ENCODE measurements at regions not wholly inside any gene's neighbourhood (a gene's known extent, or its start where the extent isn't known, plus 50 kb on each side); places are given as distances from the start of the nearest gene placed in this dataset.

GRCh38 chr11:32328392-32328791 lies 106.9 kb downstream of the WT1 start:
- Histone ChIP-seq H3K4me1 (ENCODE audit: control insufficient read depth in 1 of 2, insufficient read depth in 2 of 2, low read length in 2 of 2) (peaks cover 0 to 3% of the 10 kb centered on the region in 2 experiments), H3K4me2 (ENCODE audit: low read length) (no peak overlapping the region), H3K4me3 (ENCODE audit: low read depth, low read length) (no peak overlapping the region), H4K91ac (ENCODE audit: low read depth, low read length) (no peak overlapping the region), H3K27me3 (ENCODE audit: insufficient read depth, low read length) (no peaks in the 10 kb centered on the region), H3K9ac (ENCODE audit: low read length) (no peak overlapping the region), H2AFZ (ENCODE audit: insufficient read depth, low read length, poor library complexity) (no peak overlapping the region), H3K27ac (ENCODE audit: low read depth, low read length) (no peak overlapping the region), H3K14ac (ENCODE audit: low read length) (no peak overlapping the region), H3K18ac (ENCODE audit: low read length) (no peak overlapping the region), H2BK120ac (ENCODE audit: insufficient read depth, low read length, poor library complexity) (no peak overlapping the region), H3K4ac (ENCODE audit: low read depth, low read length) (no peak overlapping the region), H2AK5ac (ENCODE audit: low read length) (no peak overlapping the region), H4K8ac (ENCODE audit: low read depth, low read length) (no peak overlapping the region), H3K79me1 (ENCODE audit: low read length) (peaks cover 2% of the 10 kb centered on the region), H3K36me3 (ENCODE audit: control insufficient read depth in 1 of 2, insufficient read depth in 2 of 2, low read length in 2 of 2) (no peaks in the 10 kb centered on the region), H2BK12ac (ENCODE audit: low read length) (no peak overlapping the region), H3K9me3 (ENCODE audit: insufficient read depth, low read depth, low read length) (no peaks in the 10 kb centered on the region), H2BK5ac (ENCODE audit: low read depth, low read length, poor library complexity) (no peak overlapping the region), H3K79me2 (ENCODE audit: control insufficient read depth, insufficient read depth, low read length, poor library complexity) (peaks cover under 1% of the 10 kb centered on the region), H3K23ac (ENCODE audit: low read length) (no peak overlapping the region), H4K12ac (ENCODE audit: low read depth, low read length) (no peak overlapping the region)
- no CpG with 5 or more reads among the region's 1 CpG for WGBS (ENCODE audit: extremely low coverage, insufficient coverage, insufficient read length)
- no peak for DNase-seq

GRCh38 chr11:32331098-32331497 lies 104.2 kb downstream of the WT1 start:
- no peak for DNase-seq
- H2AK5ac ChIP-seq (ENCODE audit: low read length): no peak overlapping the region
- H3K23ac ChIP-seq (ENCODE audit: low read length): no peak overlapping the region
- H3K9ac ChIP-seq (ENCODE audit: low read length): no peak overlapping the region
- no peaks in the 10 kb centered on the region for H3K9me3 ChIP-seq (ENCODE audit: insufficient read depth, low read depth, low read length)
- H3K14ac ChIP-seq (ENCODE audit: low read length): no peak overlapping the region
- no peak overlapping the region for H3K4me3 ChIP-seq (ENCODE audit: low read depth, low read length)
- H2BK120ac ChIP-seq (ENCODE audit: insufficient read depth, low read length, poor library complexity): no peak overlapping the region
- H4K12ac ChIP-seq (ENCODE audit: low read depth, low read length): no peak overlapping the region
- H3K36me3 ChIP-seq (ENCODE audit: control insufficient read depth in 1 of 2, insufficient read depth in 2 of 2, low read length in 2 of 2): no peaks in the 10 kb centered on the region
- H3K27ac ChIP-seq (ENCODE audit: low read depth, low read length): no peak overlapping the region
- H4K8ac ChIP-seq (ENCODE audit: low read depth, low read length): no peak overlapping the region
- H3K79me2 ChIP-seq (ENCODE audit: control insufficient read depth, insufficient read depth, low read length, poor library complexity): peaks cover 2% of the 10 kb centered on the region
- WGBS (ENCODE audit: extremely low coverage, insufficient coverage, insufficient read length): no CpG with 5 or more reads among the region's 10 CpGs
- no peak overlapping the region for H3K4ac ChIP-seq (ENCODE audit: low read depth, low read length)
- no peak overlapping the region for H2AFZ ChIP-seq (ENCODE audit: insufficient read depth, low read length, poor library complexity)
- peaks cover 8 to 9% of the 10 kb centered on the region in 2 experiments for H3K4me1 ChIP-seq (ENCODE audit: control insufficient read depth in 1 of 2, insufficient read depth in 2 of 2, low read length in 2 of 2)
- H2BK12ac ChIP-seq (ENCODE audit: low read length): no peak overlapping the region
- H3K4me2 ChIP-seq (ENCODE audit: low read length): no peak overlapping the region
- H2BK5ac ChIP-seq (ENCODE audit: low read depth, low read length, poor library complexity): no peak overlapping the region
- no peak overlapping the region for H3K18ac ChIP-seq (ENCODE audit: low read length)
- H3K79me1 ChIP-seq (ENCODE audit: low read length): peaks cover 6% of the 10 kb centered on the region
- H4K91ac ChIP-seq (ENCODE audit: low read depth, low read length): no peak overlapping the region
- H3K27me3 ChIP-seq (ENCODE audit: insufficient read depth, low read length): no peaks in the 10 kb centered on the region

GRCh38 chr11:32331792-32332191 lies 103.5 kb downstream of the WT1 start:
- DNase-seq: no peak
- Histone ChIP-seq H3K4me3 (ENCODE audit: low read depth, low read length) (no peak overlapping the region), H3K9ac (ENCODE audit: low read length) (no peak overlapping the region), H2BK12ac (ENCODE audit: low read length) (no peak overlapping the region), H3K36me3 (ENCODE audit: control insufficient read depth in 1 of 2, insufficient read depth in 2 of 2, low read length in 2 of 2) (no peaks in the 10 kb centered on the region), H3K79me1 (ENCODE audit: low read length) (peaks cover 6% of the 10 kb centered on the region), H3K27ac (ENCODE audit: low read depth, low read length) (no peak overlapping the region), H2BK120ac (ENCODE audit: insufficient read depth, low read length, poor library complexity) (no peak overlapping the region), H4K8ac (ENCODE audit: low read depth, low read length) (no peak overlapping the region), H3K18ac (ENCODE audit: low read length) (no peak overlapping the region), H4K91ac (ENCODE audit: low read depth, low read length) (no peak overlapping the region), H3K14ac (ENCODE audit: low read length) (no peak overlapping the region), H3K4me1 (ENCODE audit: control insufficient read depth in 1 of 2, insufficient read depth in 2 of 2, low read length in 2 of 2) (peaks cover 8 to 9% of the 10 kb centered on the region in 2 experiments), H3K4ac (ENCODE audit: low read depth, low read length) (no peak overlapping the region), H4K12ac (ENCODE audit: low read depth, low read length) (no peak overlapping the region), H3K27me3 (ENCODE audit: insufficient read depth, low read length) (no peaks in the 10 kb centered on the region), H3K9me3 (ENCODE audit: insufficient read depth, low read depth, low read length) (no peaks in the 10 kb centered on the region), H3K79me2 (ENCODE audit: control insufficient read depth, insufficient read depth, low read length, poor library complexity) (peaks cover 2% of the 10 kb centered on the region), H2AK5ac (ENCODE audit: low read length) (no peak overlapping the region), H3K23ac (ENCODE audit: low read length) (no peak overlapping the region), H2BK5ac (ENCODE audit: low read depth, low read length, poor library complexity) (no peak overlapping the region), H2AFZ (ENCODE audit: insufficient read depth, low read length, poor library complexity) (no peak overlapping the region), H3K4me2 (ENCODE audit: low read length) (no peak overlapping the region)
- no CpG with 5 or more reads among the region's 1 CpG for WGBS (ENCODE audit: extremely low coverage, insufficient coverage, insufficient read length)

GRCh38 chr11:32332990-32333319 lies 102.4 kb downstream of the WT1 start:
- H3K27me3 ChIP-seq (ENCODE audit: insufficient read depth, low read length): no peaks in the 10 kb centered on the region
- no peak overlapping the region for H3K4ac ChIP-seq (ENCODE audit: low read depth, low read length)
- no peak overlapping the region for H2BK5ac ChIP-seq (ENCODE audit: low read depth, low read length, poor library complexity)
- H3K18ac ChIP-seq (ENCODE audit: low read length): no peak overlapping the region
- H4K8ac ChIP-seq (ENCODE audit: low read depth, low read length): no peak overlapping the region
- H3K4me1 ChIP-seq (ENCODE audit: control insufficient read depth in 1 of 2, insufficient read depth in 2 of 2, low read length in 2 of 2): peaks cover 8 to 9% of the 10 kb centered on the region in 2 experiments
- no peak overlapping the region for H2AK5ac ChIP-seq (ENCODE audit: low read length)
- H3K4me2 ChIP-seq (ENCODE audit: low read length): peak overlapping the region; percentile 74
- H3K9ac ChIP-seq (ENCODE audit: low read length): no peak overlapping the region
- no peaks in the 10 kb centered on the region for H3K9me3 ChIP-seq (ENCODE audit: insufficient read depth, low read depth, low read length)
- H3K79me2 ChIP-seq (ENCODE audit: control insufficient read depth, insufficient read depth, low read length, poor library complexity): peaks cover 2% of the 10 kb centered on the region
- H3K79me1 ChIP-seq (ENCODE audit: low read length): peaks cover 6% of the 10 kb centered on the region
- WGBS (ENCODE audit: extremely low coverage, insufficient coverage, insufficient read length): 100% methylated on average over 1 of the region's 14 CpGs
- H3K27ac ChIP-seq (ENCODE audit: low read depth, low read length): no peak overlapping the region
- no peak for DNase-seq
- no peak overlapping the region for H2AFZ ChIP-seq (ENCODE audit: insufficient read depth, low read length, poor library complexity)
- H4K91ac ChIP-seq (ENCODE audit: low read depth, low read length): no peak overlapping the region
- no peak overlapping the region for H3K14ac ChIP-seq (ENCODE audit: low read length)
- H3K36me3 ChIP-seq (ENCODE audit: control insufficient read depth in 1 of 2, insufficient read depth in 2 of 2, low read length in 2 of 2): no peaks in the 10 kb centered on the region
- no peak overlapping the region for H2BK120ac ChIP-seq (ENCODE audit: insufficient read depth, low read length, poor library complexity)
- H3K4me3 ChIP-seq (ENCODE audit: low read depth, low read length): no peak overlapping the region
- no peak overlapping the region for H2BK12ac ChIP-seq (ENCODE audit: low read length)
- no peak overlapping the region for H4K12ac ChIP-seq (ENCODE audit: low read depth, low read length)
- H3K23ac ChIP-seq (ENCODE audit: low read length): no peak overlapping the region

Data from trophoblast cell (in vitro differentiated cells and primary cell).